ENCODE measurements at regions not wholly inside any gene's neighbourhood (a gene's known extent, or its start where the extent isn't known, plus 50 kb on each side); places are given as distances from the start of the nearest gene placed in this dataset.

GRCh38 chr2:15795426-15795825 lies 144.9 kb upstream of the MYCN start:
- peaks cover 6% of the 10 kb centered on the region; the same call in 1 of the 2 replicates for H3K4me1 ChIP-seq (ENCODE audit: low read length)
- H3K4me2 ChIP-seq (ENCODE audit: low read length) = no peak overlapping the region
- H3K9ac ChIP-seq (ENCODE audit: low read length) = no peak overlapping the region
- H3K27me3 ChIP-seq (ENCODE audit: low read depth, low read length) = peaks cover 17% of the 10 kb centered on the region
- H2AFZ ChIP-seq (ENCODE audit: low read depth, low read length) = no peak overlapping the region
- H3K4me3 ChIP-seq (ENCODE audit: low read length) = no peak overlapping the region
- TF ChIP-seq CTCF (IDR thresholded peaks at IDR 0.05; ENCODE audit: low read depth, low read length) (no peak), EZH2phosphoT487 (IDR thresholded peaks at IDR 0.05; ENCODE audit: low read depth) (no peak)
- no peak overlapping the region for H3K27ac ChIP-seq (ENCODE audit: low read length)
- H3K36me3 ChIP-seq (replicated peaks; ENCODE audit: low read depth, low read length) = no peaks in the 10 kb centered on the region
- no peaks in the 10 kb centered on the region for H4K20me1 ChIP-seq (ENCODE audit: insufficient read depth, low read length)
- no peaks in the 10 kb centered on the region for H3K79me2 ChIP-seq (ENCODE audit: low read length)
- no peaks in the 10 kb centered on the region for H3K9me3 ChIP-seq (ENCODE audit: insufficient read depth, low read length)

- no peaks in the 10 kb centered on the region for H3K79me2 ChIP-seq (ENCODE audit: low read length)
- H3K4me3 ChIP-seq (ENCODE audit: low read length) = no peak overlapping the region
- no peak overlapping the region for H2AFZ ChIP-seq (ENCODE audit: low read depth, low read length)
- H4K20me1 ChIP-seq (ENCODE audit: insufficient read depth, low read length) = no peaks in the 10 kb centered on the region
- H3K9ac ChIP-seq (ENCODE audit: low read length) = no peak overlapping the region
- no peaks in the 10 kb centered on the region for H3K9me3 ChIP-seq (ENCODE audit: insufficient read depth, low read length)
- TF ChIP-seq CTCF (IDR thresholded peaks at IDR 0.05; ENCODE audit: low read depth, low read length) = no peak
- no peak for TF ChIP-seq EZH2phosphoT487 (IDR thresholded peaks at IDR 0.05; ENCODE audit: low read depth)
- peaks cover 17% of the 10 kb centered on the region for H3K27me3 ChIP-seq (ENCODE audit: low read depth, low read length)
- H3K27ac ChIP-seq (ENCODE audit: low read length) = no peak overlapping the region
- no peak overlapping the region for H3K4me2 ChIP-seq (ENCODE audit: low read length)
- no peaks in the 10 kb centered on the region for H3K36me3 ChIP-seq (replicated peaks; ENCODE audit: low read depth, low read length)
- peaks cover 6% of the 10 kb centered on the region; the same call in 1 of the 2 replicates for H3K4me1 ChIP-seq (ENCODE audit: low read length)
Observed at GRCh38 chr2:15796167-15796942, 144.0 kb upstream of the MYCN start.

GRCh38 chr2:15797231-15797938 lies 143.0 kb upstream of the MYCN start:
- Histone ChIP-seq H3K4me2 (ENCODE audit: low read length) (no peak overlapping the region), H3K4me1 (ENCODE audit: low read length) (peaks cover 6% of the 10 kb centered on the region; the same call in 1 of the 2 replicates), H3K79me2 (ENCODE audit: low read length) (no peaks in the 10 kb centered on the region), H4K20me1 (ENCODE audit: insufficient read depth, low read length) (no peaks in the 10 kb centered on the region), H3K27me3 (ENCODE audit: low read depth, low read length) (peaks cover 17% of the 10 kb centered on the region), H3K27ac (ENCODE audit: low read length) (no peak overlapping the region), H3K4me3 (ENCODE audit: low read length) (no peak overlapping the region), H3K9ac (ENCODE audit: low read length) (no peak overlapping the region), H3K36me3 (replicated peaks; ENCODE audit: low read depth, low read length) (no peaks in the 10 kb centered on the region), H2AFZ (ENCODE audit: low read depth, low read length) (no peak overlapping the region), H3K9me3 (ENCODE audit: insufficient read depth, low read length) (no peaks in the 10 kb centered on the region)
- no peak for TF ChIP-seq EZH2phosphoT487 (IDR thresholded peaks at IDR 0.05; ENCODE audit: low read depth)
- peak; percentile 42 for TF ChIP-seq CTCF (IDR thresholded peaks at IDR 0.05; ENCODE audit: low read depth, low read length)

- no peaks in the 10 kb centered on the region for H3K9me3 ChIP-seq (ENCODE audit: insufficient read depth, low read length)
- no peaks in the 10 kb centered on the region for H3K79me2 ChIP-seq (ENCODE audit: low read length)
- H3K4me3 ChIP-seq (ENCODE audit: low read length) = no peak overlapping the region
- no peaks in the 10 kb centered on the region for H3K36me3 ChIP-seq (replicated peaks; ENCODE audit: low read depth, low read length)
- peaks cover 6% of the 10 kb centered on the region; the same call in 1 of the 2 replicates for H3K4me1 ChIP-seq (ENCODE audit: low read length)
- no peak overlapping the region for H3K9ac ChIP-seq (ENCODE audit: low read length)
- H2AFZ ChIP-seq (ENCODE audit: low read depth, low read length) = no peak overlapping the region
- H3K27ac ChIP-seq (ENCODE audit: low read length) = no peak overlapping the region
- peaks cover 20% of the 10 kb centered on the region for H3K27me3 ChIP-seq (ENCODE audit: low read depth, low read length)
- no peaks in the 10 kb centered on the region for H4K20me1 ChIP-seq (ENCODE audit: insufficient read depth, low read length)
- H3K4me2 ChIP-seq (ENCODE audit: low read length) = no peak overlapping the region
- TF ChIP-seq CTCF (IDR thresholded peaks at IDR 0.05; ENCODE audit: low read depth, low read length) (no peak), EZH2phosphoT487 (IDR thresholded peaks at IDR 0.05; ENCODE audit: low read depth) (no peak)
Observed at GRCh38 chr2:15797939-15798281, 142.4 kb upstream of the MYCN start.

Data from OCI-LY3 (cell line).